Spinal cord (tissue), 9 donors: ENCODE measurements at regions not wholly inside any gene's neighbourhood (a gene's known extent, or its start where the extent isn't known, plus 50 kb on each side); places are given as distances from the start of the nearest gene placed in this dataset.
A peak's percentile ranks its signal among the peaks of the same experiment; 100 is the strongest.

Experiments
- DNase-seq, 6 donors: peaks; one replicate each; pipeline versions ENCODE4 v3.0.0 to v3.0.0-alpha.2; 2013 to 2015; ENCODE audit warnings: low spot score in 6 of 6, low read depth in 4 of 6
- H3K27ac ChIP-seq: one replicate; pipeline ENCODE4 v1.5.1; 2013; ENCODE audit warnings: low read depth, low read length, control low read depth
- H3K27me3 ChIP-seq: one replicate; pipeline ENCODE4 v1.6.1; 2013; ENCODE audit warnings: low read length; ENCODE audit not compliant: control insufficient read depth, insufficient read depth
- H3K36me3 ChIP-seq: one replicate; pipeline ENCODE4 v1.6.1; 2013; ENCODE audit warnings: low read length; ENCODE audit not compliant: control insufficient read depth, insufficient read depth
- H3K4me1 ChIP-seq: one replicate; pipeline ENCODE4 v1.6.1; 2013; ENCODE audit warnings: low read length; ENCODE audit not compliant: control insufficient read depth, insufficient read depth
- H3K4me3 ChIP-seq: one replicate; pipeline ENCODE4 v1.5.1; 2013; ENCODE audit warnings: low read depth, low read length, control low read depth
- H3K9me3 ChIP-seq: one replicate; pipeline ENCODE4 v1.6.1; 2013; ENCODE audit warnings: low read length; ENCODE audit not compliant: control insufficient read depth, insufficient read depth
- WGBS: methylation state at CpG from one replicate; pipeline ENCODE4 v1.1.5; 2013; ENCODE audit warnings: missing lambda C conversion rate; ENCODE audit not compliant: insufficient coverage; 5-methylcytosine and 5-hydroxymethylcytosine counted together
- donor health status: healthy.

DNA sequence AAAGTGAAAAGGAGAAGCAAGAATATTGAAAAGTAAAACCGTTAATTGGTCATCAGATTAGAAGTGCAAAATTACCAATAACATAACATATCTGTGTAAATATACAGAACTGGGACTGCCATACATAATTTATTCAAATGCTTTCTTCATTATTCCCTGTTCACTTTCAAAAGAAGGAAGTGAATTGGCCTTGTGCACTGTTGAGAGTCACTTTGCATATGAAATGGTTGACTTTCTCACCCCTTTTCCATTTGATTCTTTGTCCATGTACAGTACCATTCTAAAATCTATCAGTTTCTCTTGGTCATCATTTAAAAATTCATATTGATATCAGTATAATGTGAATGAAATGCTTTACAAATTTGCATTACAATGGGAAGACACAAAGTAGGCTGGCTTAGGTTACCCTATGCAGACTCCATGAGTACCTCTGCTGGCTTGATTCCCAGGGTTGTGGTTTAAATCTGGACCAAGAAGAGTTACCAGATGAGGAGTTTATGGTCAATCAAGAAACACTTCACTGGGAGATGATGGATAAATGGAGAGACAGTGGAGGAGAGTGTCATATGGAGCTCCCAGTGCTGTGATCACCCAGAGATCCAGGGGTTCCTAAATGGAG lies 210.9 kb upstream of the TOPAZ1 start:
- Histone ChIP-seq H3K27ac (no peak overlapping the region), H3K27me3 (no peaks in the 10 kb centered on the region), H3K9me3 (no peaks in the 10 kb centered on the region), H3K4me3 (no peak overlapping the region), H3K4me1 (peaks cover 30% of the 10 kb centered on the region), H3K36me3 (peaks cover 4% of the 10 kb centered on the region)
- DNase-seq, result no peak
- WGBS, result no CpG with 5 or more reads among the region's 1 CpG

- Histone ChIP-seq H3K9me3 (no peaks in the 10 kb centered on the region), H3K27me3 (no peaks in the 10 kb centered on the region), H3K27ac (no peak overlapping the region), H3K4me3 (no peak overlapping the region), H3K4me1 (peaks cover 25% of the 10 kb centered on the region), H3K36me3 (peaks cover 4% of the 10 kb centered on the region)
- DNase-seq, result no peak
- WGBS, result 80% methylated on average over 7 of the region's 16 CpGs
These were observed 210.0 kb upstream of the TOPAZ1 start for GRCh38 chr3:44031387-44032380.

- 59% methylated on average over 3 of the region's 3 CpGs for WGBS
- no peak for DNase-seq
These were observed 209.2 kb upstream of the TOPAZ1 start for GRCh38 chr3:44032487-44032886.

DNA sequence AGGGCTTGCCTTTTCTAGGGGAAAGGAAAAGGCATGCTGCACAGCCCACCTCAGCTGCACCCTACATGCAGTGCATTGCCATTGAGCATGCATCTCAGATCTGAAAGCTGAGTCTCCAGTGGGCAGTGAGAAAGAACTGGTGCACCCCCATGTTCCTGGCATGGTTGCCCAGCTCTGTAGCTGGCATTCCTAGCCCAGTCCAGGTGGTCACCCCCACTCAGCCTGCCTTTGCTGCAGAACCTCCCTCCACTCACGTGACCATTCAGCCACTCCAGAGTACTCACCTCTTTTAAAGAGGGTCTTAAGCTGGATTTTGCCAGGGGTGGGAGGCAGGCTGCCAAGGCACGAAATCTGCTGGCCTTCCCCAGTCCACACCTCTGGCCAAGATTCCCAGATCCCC lies 208.6 kb upstream of the TOPAZ1 start:
- WGBS, result no CpG with 5 or more reads among the region's 2 CpGs
- Histone ChIP-seq H3K36me3 (peaks cover 4% of the 10 kb centered on the region), H3K4me1 (peaks cover 17% of the 10 kb centered on the region), H3K4me3 (no peak overlapping the region), H3K27me3 (no peaks in the 10 kb centered on the region), H3K27ac (no peak overlapping the region), H3K9me3 (no peaks in the 10 kb centered on the region)
- no peak for DNase-seq

More at GRCh38 chr3:44032487-44032886, 209.2 kb upstream of the TOPAZ1 start:
- Histone ChIP-seq H3K9me3 (no peaks in the 10 kb centered on the region), H3K36me3 (peaks cover 4% of the 10 kb centered on the region), H3K4me1 (peaks cover 18% of the 10 kb centered on the region), H3K4me3 (no peak overlapping the region), H3K27ac (no peak overlapping the region), H3K27me3 (no peaks in the 10 kb centered on the region)

DNA sequence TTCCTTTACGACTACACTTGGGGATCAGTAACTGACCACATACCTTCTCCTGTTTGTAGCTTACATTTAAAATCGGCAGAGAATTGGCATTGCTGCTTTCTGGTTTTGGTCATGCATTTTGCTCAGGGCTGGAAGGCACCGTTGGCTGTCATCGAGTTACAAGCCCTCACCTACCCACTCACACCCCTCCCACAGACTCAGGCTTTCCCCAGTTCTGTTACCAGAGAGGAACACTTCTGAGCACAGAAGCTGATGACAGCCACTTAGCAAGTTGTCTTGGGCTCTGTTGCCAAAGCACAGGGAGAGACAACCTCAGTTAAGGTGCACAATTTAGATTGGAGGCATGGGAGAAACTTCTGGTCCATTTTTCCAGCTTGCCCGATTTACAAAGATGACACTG lies 204.8 kb upstream of the TOPAZ1 start:
- DNase-seq, result no peak
- H3K27me3 ChIP-seq, result no peaks in the 10 kb centered on the region
- H3K4me3 ChIP-seq, result no peak overlapping the region
- H3K9me3 ChIP-seq, result no peaks in the 10 kb centered on the region
- peaks cover 4% of the 10 kb centered on the region for H3K36me3 ChIP-seq
- peaks cover 10% of the 10 kb centered on the region for H3K4me1 ChIP-seq
- WGBS, result 87% methylated on average over 5 of the region's 5 CpGs
- no peak overlapping the region for H3K27ac ChIP-seq

DNA sequence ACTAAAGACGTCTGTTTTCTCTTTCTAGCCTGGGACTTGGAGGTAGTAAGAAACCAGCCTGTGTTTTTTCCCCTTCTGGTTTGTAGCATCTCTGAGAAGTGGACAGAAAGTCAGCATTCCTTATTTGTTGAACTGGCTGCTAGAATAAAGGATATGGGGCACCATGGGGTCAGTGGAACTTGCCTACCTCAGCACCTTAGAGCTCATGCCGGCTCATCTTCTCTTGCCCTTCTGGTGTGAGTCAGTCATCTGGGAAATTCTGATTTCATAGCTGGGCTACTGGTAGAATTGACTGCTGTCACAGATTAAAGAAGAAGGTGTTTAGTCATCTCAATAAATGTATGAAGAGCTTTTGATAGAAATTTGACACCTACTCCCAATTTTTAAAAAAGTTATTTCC lies 202.7 kb upstream of the TOPAZ1 start:
- peaks cover 4% of the 10 kb centered on the region for H3K36me3 ChIP-seq
- no peaks in the 10 kb centered on the region for H3K4me1 ChIP-seq
- DNase-seq, result no peak
- no peak overlapping the region for H3K27ac ChIP-seq
- WGBS, result 80% methylated on average over 1 of the region's 2 CpGs
- no peaks in the 10 kb centered on the region for H3K27me3 ChIP-seq
- H3K4me3 ChIP-seq, result no peak overlapping the region
- H3K9me3 ChIP-seq, result no peaks in the 10 kb centered on the region

- no peaks in the 10 kb centered on the region for H3K9me3 ChIP-seq
- WGBS, result 80% methylated on average over 2 of the region's 4 CpGs
- peaks cover 4% of the 10 kb centered on the region for H3K4me1 ChIP-seq
- H3K27me3 ChIP-seq, result no peaks in the 10 kb centered on the region
- no peak for DNase-seq
- H3K36me3 ChIP-seq, result no peaks in the 10 kb centered on the region
- no peak overlapping the region for H3K4me3 ChIP-seq
- H3K27ac ChIP-seq, result no peak overlapping the region
These were observed 200.0 kb upstream of the TOPAZ1 start for GRCh38 chr3:44041726-44042125.

DNA sequence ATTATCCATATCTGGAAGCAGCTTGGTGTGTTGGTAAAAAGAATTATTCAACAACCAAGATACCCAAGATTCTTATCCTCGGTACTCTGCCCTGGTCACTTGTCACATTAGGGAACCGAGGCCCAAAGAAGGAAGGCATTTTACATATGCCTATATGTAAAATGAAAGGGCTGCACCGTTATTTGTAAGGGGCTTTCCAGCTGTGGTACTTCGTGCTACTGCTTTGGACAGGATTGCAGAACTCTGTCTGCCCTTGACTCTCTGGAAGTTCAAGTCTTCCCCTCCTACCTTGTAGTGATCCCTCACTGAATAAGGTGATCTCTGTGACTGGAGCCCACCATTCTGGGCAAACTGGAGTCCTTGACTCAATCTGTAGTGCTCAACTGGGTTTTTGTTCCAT lies 198.9 kb upstream of the TOPAZ1 start:
- Histone ChIP-seq H3K36me3 (no peaks in the 10 kb centered on the region), H3K4me1 (peaks cover 4% of the 10 kb centered on the region), H3K27me3 (no peaks in the 10 kb centered on the region), H3K9me3 (no peaks in the 10 kb centered on the region), H3K27ac (no peak overlapping the region), H3K4me3 (no peak overlapping the region)
- DNase-seq, result no peak
- WGBS, result 93% methylated on average over 2 of the region's 4 CpGs

- Histone ChIP-seq H3K9me3 (no peaks in the 10 kb centered on the region), H3K27ac (no peak overlapping the region), H3K4me3 (no peak overlapping the region), H3K4me1 (peaks cover 17% of the 10 kb centered on the region), H3K27me3 (no peaks in the 10 kb centered on the region), H3K36me3 (no peaks in the 10 kb centered on the region)
- 40% methylated on average over 1 of the region's 4 CpGs for WGBS
- peak in 1 of 6 donors; percentile 21 for DNase-seq
These were observed 196.0 kb upstream of the TOPAZ1 start for GRCh38 chr3:44045476-44046275.
